ENCODE measurements at regions not wholly inside any gene's neighbourhood (a gene's known extent, or its start where the extent isn't known, plus 50 kb on each side); places are given as distances from the start of the nearest gene placed in this dataset.
"Not testable (repeated sequence)": the region's sequence is repeated elsewhere in the genome, so short reads cannot be mapped to it uniquely, and the experiment has no call there.

- no peak for DNase-seq
Measured at GRCh38 chr14:76701981-76702380, 59.3 kb upstream of the VASH1 start.

GRCh38 chr14:76705214-76705613 is 56.1 kb upstream of the VASH1 start:
- no peak for DNase-seq

DNA sequence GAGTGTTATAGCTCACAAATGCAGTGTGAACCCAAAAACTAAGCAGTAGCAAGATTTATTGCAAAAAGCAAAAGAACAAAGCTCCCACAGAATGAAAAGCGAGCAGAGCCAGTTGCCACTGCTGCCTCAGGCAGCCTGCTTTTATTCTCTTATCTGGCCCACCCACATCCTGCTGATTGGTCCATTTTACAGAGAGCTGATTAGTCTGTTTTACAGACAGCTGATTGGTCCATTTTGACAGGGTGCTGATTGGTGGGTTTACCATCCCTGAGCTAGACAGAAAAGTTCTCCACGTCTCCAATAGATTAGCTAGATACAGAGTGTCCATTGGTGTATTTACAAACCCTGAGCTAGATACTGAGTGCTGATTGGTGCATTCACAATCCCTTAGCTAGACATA is 55.1 kb upstream of the VASH1 start:
- DNase-seq = not testable (repeated sequence)

DNA sequence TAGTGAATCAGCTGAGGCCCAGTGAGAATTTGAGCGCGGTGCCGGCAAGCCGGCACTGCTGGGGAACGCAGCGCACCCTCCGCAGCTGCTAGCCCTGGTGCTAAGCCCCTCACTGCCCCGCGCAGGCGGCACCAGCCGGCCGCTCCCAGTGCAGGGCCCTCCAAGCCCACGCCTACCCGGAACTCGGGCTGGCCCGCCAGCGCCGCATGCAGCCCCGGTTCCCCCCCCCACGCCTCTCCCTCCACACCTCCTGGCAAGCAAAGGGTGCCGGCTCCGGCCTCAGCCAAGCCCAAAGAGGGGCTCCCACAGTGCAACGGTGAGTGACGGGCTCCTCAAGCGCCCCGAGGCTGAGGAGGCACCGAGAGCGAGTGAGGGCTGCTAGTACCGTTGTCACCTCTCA is 54.5 kb upstream of the VASH1 start:
- DNase-seq = no peak

DNA sequence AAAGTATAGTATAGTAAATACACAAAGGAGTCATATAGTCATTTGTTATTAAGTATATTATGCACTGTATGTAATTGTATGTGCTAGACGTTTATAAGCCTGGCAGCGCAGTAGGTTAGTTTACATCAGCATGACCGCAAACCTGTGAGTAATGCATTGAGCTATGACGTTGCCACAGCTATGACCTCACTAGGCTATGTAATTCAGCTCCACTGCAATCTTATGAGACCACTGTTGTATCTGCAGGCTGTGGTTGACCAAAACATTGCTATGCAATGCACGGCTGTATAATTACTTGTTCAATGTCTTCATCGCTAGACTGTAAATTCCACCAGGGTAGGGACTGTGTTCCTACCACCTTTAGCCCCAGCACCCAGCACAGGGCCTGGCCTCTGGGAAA is 53.2 kb upstream of the VASH1 start:
- no peak for DNase-seq

DNA sequence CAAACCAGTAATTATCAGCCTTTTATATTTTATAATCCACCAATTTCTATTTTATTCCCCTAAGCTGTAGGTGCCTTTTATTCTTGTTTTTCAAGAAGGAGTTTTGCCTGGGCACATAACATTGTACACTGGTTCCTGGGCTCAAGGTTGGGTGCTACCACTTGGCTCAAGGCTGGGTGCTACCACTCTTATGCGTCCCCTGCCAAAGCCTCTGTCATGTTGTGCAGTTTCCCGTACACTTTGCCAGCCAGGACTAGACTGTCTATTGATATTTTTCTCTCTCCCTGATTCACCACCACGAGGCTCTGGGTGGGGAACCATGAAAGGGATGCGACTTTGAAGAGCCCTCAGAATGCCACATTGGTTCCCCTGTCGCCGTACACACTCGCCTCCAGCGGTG is 52.5 kb upstream of the VASH1 start:
- DNase-seq = no peak

- peak in 1 of 2 experiments; percentile 16 for DNase-seq
Measured at GRCh38 chr14:76710056-76711010, 50.9 kb upstream of the VASH1 start.
